ENCODE measurements at regions not wholly inside any gene's neighbourhood (a gene's known extent, or its start where the extent isn't known, plus 50 kb on each side); places are given as distances from the start of the nearest gene placed in this dataset.

- no peak for DNase-seq (ENCODE audit: low read depth, low spot score)
- Histone ChIP-seq H3K27me3 (ENCODE audit: control insufficient read depth, insufficient read depth, low read length) (no peaks in the 10 kb centered on the region), H3K27ac (ENCODE audit: low read depth, low read length) (no peak overlapping the region), H3K9me3 (ENCODE audit: control insufficient read depth, insufficient read depth, low read length) (no peaks in the 10 kb centered on the region), H3K4me3 (ENCODE audit: low read depth, low read length) (no peak overlapping the region)
- no peak for TF ChIP-seq CTCF (IDR thresholded peaks at IDR 0.05; ENCODE audit: low read depth, low read length)
- ChIA-PET CTCF (no interaction called here), POLR2A (no interaction called here)
Observed at GRCh38 chr13:87923753-87924152, 252.6 kb downstream of the SLITRK5 start.

- ChIA-PET POLR2A (no interaction called here), CTCF (no interaction called here)
- TF ChIP-seq CTCF (IDR thresholded peaks at IDR 0.05; ENCODE audit: low read depth, low read length), result no peak
- H3K4me3 ChIP-seq (ENCODE audit: low read depth, low read length), result no peak overlapping the region
- DNase-seq (ENCODE audit: low read depth, low spot score), result no peak
- H3K27ac ChIP-seq (ENCODE audit: low read depth, low read length), result no peak overlapping the region
- no peaks in the 10 kb centered on the region for H3K9me3 ChIP-seq (ENCODE audit: control insufficient read depth, insufficient read depth, low read length)
- H3K27me3 ChIP-seq (ENCODE audit: control insufficient read depth, insufficient read depth, low read length), result no peaks in the 10 kb centered on the region
Observed at GRCh38 chr13:87925006-87925405, 253.8 kb downstream of the SLITRK5 start.

GRCh38 chr13:87940776-87941175 lies 269.6 kb downstream of the SLITRK5 start:
- no peaks in the 10 kb centered on the region for H3K27me3 ChIP-seq (ENCODE audit: control insufficient read depth, insufficient read depth, low read length)
- TF ChIP-seq CTCF (IDR thresholded peaks at IDR 0.05; ENCODE audit: low read depth, low read length), result no peak
- no peaks in the 10 kb centered on the region for H3K9me3 ChIP-seq (ENCODE audit: control insufficient read depth, insufficient read depth, low read length)
- ChIA-PET CTCF (no interaction called here), POLR2A (no interaction called here)
- no peak for DNase-seq (ENCODE audit: low read depth, low spot score)
- H3K27ac ChIP-seq (ENCODE audit: low read depth, low read length), result no peak overlapping the region
- H3K4me3 ChIP-seq (ENCODE audit: low read depth, low read length), result no peak overlapping the region

- no peak overlapping the region for H3K27ac ChIP-seq (ENCODE audit: low read depth, low read length)
- no peak for DNase-seq (ENCODE audit: low read depth, low spot score)
- H3K9me3 ChIP-seq (ENCODE audit: control insufficient read depth, insufficient read depth, low read length), result no peaks in the 10 kb centered on the region
- TF ChIP-seq CTCF (IDR thresholded peaks at IDR 0.05; ENCODE audit: low read depth, low read length), result no peak
- POLR2A ChIA-PET, result no interaction called here
- CTCF ChIA-PET, result no interaction called here
- H3K4me3 ChIP-seq (ENCODE audit: low read depth, low read length), result no peak overlapping the region
- no peaks in the 10 kb centered on the region for H3K27me3 ChIP-seq (ENCODE audit: control insufficient read depth, insufficient read depth, low read length)
Observed at GRCh38 chr13:87941226-87941625, 270.1 kb downstream of the SLITRK5 start.

GRCh38 chr13:87942205-87942604 lies 271.0 kb downstream of the SLITRK5 start:
- CTCF ChIA-PET, result no interaction called here

More at GRCh38 chr13:87942205-87942604, 271.0 kb downstream of the SLITRK5 start:
- TF ChIP-seq CTCF (IDR thresholded peaks at IDR 0.05; ENCODE audit: low read depth, low read length), result no peak
- POLR2A ChIA-PET, result no interaction called here
- DNase-seq (ENCODE audit: low read depth, low spot score), result no peak
- H3K9me3 ChIP-seq (ENCODE audit: control insufficient read depth, insufficient read depth, low read length), result no peaks in the 10 kb centered on the region
- H3K27ac ChIP-seq (ENCODE audit: low read depth, low read length), result no peak overlapping the region
- no peaks in the 10 kb centered on the region for H3K27me3 ChIP-seq (ENCODE audit: control insufficient read depth, insufficient read depth, low read length)
- no peak overlapping the region for H3K4me3 ChIP-seq (ENCODE audit: low read depth, low read length)

Measured in AG04450 (cell line).